ENCODE measurements at regions not wholly inside any gene's neighbourhood (a gene's known extent, or its start where the extent isn't known, plus 50 kb on each side); places are given as distances from the start of the nearest gene placed in this dataset.
"Not testable (repeated sequence)": the region's sequence is repeated elsewhere in the genome, so short reads cannot be mapped to it uniquely, and the experiment has no call there.

DNA sequence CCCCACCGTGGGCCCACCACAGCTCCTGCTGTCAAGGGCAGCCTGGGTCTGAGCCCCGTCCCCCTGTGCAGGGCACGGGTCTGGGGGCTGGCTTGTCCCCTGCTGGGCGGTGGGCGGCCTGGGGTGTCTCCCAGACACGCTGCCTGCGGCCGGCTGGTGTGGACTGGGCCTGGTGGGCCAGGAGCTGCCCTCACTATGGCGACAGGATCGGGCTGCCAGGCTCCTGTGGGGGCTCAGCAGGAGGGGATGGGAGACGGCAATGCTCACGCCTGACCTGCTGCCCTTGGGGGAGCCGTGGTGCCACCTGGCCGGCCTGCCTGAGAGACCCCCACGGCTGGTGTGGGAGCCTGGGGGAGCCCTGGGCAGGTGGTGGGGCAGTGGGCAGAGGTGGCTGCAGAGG lies 156.1 kb downstream of the TMEM121 start:
- DNase-seq: not testable (repeated sequence)

DNA sequence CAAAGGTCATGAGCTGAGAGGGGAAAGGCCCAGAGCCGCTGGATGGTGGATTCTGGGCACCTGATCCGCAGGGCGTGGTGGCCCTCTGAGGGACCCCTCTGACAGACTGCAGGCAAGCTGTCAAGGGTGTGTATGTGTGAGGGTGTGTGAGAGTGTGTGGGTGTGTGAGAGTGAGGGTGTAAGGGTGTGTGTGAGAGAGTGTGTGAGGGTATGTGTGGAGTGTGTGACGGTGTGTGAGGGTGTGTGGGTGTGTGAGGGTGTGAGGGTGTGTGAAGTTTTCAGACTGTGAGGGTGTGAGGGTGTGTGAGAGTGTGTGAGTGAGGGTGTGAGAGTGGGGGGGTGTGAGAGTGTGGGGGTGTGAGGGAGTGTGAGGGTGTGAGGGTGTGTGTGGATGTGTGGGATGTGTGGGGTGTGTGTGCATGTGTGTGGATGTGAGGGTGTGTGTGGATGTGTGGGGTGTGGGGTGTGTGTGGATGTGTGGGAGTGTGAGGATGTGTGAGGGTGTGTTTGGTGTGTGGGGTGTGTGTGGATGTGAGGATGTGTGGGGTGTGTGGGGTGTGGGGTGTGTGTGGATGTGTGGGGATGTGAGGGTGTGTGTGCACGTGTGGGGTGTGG lies 156.7 kb downstream of the TMEM121 start:
- DNase-seq: no peak

DNA sequence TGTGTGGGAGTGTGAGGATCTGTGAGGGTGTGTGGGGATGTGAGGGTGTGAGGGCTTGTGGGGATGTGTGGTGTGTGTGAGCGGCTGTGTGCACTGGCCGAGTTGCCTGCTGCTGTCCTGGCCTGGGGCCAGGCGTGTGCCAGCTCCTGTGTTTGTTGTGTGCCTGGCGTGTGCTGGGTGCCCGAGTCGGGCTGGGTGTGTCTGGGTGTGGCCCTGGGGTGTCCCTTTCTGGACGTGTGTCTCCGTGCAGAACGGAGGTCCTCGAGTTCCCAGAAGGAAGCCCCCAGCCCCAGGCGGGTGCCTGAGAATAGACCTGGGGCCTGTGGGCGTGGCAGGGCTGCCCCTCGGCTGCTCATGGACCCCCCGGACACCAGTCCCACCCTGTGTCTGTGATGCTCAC lies 157.7 kb downstream of the TMEM121 start:
- DNase-seq: not testable (repeated sequence)

DNA sequence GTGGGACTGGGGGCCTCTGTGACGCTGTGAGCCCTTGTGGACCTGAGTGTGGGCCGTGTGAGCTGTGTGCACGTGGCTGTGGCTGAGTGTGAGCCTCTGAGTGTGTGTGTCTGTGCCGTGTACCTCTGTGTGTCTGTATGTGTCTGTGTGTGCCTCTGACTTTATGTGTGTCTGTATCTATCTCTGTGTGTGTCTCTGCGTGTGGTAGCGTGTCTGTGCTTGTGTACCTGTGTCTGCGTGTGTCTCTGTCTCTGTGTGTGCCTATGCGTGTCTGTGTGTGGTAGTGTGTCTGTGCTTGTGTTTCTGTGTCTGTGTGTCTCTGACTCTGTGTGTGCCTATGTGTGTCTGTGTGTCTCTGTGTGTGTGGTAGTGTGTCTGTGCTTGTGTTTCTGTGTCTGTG lies 158.2 kb downstream of the TMEM121 start:
- DNase-seq: not testable (repeated sequence)

DNA sequence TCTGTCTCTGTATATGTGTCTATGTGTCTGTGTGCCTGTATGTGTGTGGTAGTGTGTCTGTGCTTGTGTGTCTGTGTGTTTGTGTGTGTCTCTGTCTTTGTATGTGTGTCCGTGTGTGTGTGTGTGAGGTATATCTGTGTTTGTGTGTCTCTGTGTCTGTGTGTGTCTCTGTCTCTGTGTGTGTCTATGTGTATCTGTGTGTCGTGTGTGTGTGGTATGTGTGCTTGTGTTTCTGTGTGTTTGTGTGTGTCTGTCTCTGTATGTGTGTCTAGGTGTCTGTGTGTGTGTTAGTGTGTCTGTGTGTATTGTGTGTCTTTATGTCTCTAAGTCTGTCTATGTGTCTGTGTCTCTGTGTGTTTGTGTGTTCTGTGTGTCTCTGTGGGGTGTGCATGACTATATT lies 158.6 kb downstream of the TMEM121 start:
- DNase-seq: no peak

DNA sequence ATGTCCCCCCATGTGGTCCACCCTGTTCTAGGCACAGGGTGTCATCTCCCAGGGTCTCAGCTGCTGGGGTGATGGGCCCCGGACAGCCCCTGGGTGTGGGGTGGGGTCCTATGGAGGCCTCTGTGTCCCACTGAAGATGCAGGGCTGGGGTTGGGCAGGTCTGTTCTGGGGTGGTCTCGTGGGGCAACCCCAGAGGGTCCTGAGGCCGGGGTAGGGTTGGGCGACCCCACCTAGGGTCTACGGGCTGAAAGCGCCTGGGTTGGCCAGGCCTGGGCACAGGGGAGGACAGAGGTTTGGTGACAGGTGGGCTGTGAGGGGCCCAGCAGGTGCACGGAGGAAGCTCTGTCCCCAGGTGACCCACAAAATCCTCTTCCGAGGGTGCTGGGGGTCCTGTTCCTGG lies 159.2 kb downstream of the TMEM121 start:
- DNase-seq: not testable (repeated sequence)

DNA sequence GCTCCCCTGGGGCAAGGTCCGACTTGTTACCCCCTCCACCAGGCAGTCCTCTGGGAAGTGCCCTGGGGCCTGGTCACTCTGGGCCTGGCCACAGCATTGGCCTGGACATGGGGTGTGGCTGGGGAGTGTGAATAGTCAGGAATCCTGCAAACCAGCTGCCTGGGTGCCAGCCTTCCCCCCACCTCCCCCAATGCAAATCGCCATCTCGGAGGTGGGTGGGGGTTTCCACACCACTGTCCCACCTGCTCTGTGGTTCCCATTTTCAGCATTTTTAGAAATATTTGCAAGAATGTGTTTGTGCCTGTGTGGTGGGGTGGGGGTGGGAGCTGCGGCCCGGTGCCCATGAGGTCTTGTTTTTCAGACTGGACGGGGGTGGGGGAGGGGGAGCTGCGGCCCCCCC lies 159.7 kb downstream of the TMEM121 start:
- DNase-seq: not testable (repeated sequence)

DNA sequence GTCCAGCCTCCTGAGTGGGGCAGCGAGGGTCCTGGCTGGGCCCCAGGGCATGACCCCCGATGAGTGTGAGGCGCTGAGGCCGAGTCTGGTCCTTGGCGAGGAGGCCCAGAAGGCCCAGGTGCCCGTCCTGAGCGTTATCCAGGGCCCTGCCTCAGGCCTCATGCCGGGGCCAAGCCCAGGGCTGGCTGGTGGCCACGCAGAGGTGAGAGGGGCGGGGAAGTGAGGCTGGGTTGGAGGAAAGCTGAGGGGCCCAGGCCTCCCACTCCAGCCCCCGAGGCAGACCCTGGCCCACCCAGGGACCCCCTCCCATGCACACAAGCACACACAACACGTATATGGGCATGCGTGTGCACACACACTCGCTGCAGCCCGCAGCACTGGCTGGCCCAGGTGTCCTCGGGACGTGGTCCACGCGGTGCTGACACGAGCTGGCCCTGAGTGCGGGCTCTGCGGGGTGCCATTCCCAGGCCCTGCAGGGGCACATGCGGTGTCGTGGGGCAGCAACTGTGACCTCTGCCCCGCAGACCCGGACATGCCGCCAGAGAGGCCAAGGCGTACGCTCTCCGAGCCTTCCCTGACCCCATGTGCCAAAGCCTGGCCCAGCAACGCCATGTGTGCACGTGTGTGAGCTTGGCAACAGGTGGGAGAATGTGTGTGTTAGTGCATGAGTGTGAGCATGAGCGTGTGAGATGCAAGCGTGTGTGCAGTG lies 160.2 kb downstream of the TMEM121 start:
- DNase-seq: not testable (repeated sequence)

DNA sequence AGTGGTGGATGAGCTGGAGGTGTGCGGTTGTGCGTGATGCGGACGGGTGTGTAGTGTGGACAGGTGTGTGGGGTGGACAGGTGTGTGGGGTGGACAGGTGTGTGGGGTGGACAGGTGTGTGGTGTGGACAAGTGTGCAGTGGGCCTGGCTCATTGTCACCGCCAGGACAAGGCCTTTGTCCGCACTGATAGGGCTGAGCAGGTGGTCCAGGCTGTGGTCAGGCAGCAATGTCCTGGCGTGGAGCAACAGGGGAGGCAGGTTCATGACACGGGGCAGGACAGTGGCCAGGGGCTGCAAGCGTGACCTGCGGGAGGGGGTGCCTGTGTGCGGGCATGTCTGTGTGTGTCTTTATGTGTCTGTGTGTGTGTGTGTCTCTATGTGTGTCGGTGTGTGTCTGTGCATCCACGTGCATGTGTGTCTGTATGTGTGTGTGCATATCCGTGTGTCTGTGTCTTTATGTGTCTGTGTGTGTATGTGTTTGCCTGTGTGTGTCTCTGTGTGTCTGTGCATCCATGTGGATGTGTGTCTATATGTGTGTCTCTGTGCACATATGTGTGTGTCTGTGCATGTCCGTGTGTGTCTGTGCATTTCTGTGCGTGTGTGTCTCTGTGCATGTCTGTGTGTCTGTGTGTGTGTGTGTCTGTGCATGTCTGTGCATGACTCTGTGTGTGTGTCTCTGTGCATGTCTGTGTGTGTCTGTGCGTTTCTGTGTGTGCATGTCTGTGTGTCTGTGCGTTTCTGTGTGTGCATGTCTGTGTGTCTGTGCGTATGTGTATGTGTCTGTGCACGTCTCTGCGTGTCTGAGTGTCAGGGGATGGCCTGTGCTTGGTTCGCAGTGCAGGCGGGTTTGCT lies 161.0 kb downstream of the TMEM121 start:
- not testable (repeated sequence) for DNase-seq

DNA sequence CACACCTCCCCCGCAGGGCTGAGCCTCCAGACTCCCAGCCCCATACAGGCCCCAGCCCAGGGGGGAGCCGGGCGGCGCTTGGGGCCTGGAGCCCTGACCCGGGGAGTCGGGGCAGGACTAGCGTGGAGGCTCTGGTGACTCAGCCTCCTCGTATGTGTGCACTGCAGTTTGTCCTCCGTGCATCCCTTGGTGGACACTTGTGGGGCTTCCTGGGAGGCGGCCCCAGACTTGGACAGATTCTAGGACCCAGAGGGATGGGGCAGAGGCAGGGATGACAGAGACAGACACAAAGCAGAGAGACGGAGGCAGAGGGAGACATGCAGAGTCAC lies 161.6 kb downstream of the TMEM121 start:
- DNase-seq: not testable (repeated sequence)

DNA sequence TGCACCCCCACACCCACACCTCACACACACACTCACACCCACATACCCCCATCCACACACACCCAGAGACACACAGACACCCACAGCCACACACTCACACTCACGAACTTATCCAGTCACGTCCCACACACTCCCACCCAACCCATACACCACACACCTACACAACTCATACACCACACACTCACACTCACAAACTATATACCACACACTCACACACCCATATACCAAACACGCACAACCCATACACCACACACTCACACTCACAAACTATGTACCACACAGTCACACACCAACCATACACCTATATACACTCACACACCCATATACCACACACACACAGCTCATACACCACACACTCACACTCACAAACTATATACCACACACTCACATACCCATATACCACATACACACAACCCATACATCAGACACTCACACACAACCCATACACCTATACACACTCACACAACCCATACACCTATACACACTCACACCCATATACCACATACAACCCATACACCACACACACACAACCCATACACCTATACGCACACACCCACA lies 162.4 kb downstream of the TMEM121 start:
- DNase-seq: not testable (repeated sequence)

DNA sequence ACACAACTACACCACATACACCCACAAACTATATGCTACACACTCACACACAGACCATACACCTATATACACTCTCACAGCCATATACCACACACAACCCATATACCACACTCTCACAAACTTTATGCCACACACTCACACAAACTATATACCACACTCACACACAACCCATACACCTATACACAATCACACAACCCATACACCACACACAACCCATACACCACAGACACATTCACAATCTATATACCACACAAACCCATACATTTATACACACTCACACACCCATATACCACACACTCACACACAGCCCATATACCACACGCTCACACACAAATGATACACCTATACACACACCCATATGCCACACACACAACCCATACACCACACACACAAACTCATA lies 163.3 kb downstream of the TMEM121 start:
- no peak for DNase-seq

DNA sequence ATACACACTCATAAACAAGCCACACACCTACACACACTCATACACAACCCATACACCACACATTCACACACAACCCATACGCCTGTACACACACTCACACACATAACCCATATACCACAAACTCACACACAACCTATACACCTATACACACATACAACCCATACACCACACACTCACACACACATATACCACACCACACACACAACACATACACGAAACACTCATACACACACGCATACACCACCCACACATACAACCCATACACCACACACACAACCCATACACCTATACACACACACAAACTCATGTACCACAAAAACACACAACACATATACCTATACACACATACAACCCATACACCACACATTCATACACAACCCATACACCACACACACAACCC lies 164.3 kb downstream of the TMEM121 start:
- DNase-seq: no peak

DNA sequence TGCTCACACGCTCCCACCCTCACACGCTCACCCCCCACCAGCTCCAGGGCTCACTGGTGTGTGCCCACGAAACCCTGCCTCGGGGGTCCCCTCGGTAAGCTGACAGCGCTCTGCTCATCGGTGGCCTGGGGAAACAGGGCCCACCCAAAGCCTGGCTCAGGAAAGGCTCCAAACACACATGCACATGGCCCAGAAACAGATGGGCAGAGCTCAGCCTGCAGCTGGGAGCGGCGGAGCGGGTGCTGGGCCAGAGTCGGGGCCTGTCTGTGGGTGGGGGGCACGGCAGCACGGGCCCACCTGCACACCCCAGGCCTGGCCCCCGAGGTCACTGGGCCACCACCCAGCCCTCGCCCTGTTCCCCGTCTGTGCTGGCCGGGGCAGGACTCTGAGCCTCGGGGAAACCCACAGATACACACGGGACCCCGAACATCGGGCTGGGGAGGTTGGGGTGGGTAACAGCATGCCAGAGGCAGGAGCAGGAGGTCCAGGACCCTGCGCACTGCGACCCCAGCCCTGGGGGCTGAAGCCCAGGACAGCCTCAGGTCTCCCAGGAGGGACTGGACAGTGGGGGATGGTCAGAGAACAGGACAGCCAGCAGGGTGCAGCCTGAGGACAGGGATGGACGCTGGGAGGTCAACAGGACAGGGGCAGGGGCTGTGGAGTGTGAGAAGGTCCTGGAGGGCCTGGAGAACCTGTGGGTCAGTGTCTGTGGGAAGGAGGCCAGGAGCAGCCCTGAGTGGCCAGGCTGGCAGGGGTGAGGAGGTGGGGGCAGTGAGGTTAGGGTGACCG lies 165.1 kb downstream of the TMEM121 start:
- DNase-seq: not testable (repeated sequence)

DNA sequence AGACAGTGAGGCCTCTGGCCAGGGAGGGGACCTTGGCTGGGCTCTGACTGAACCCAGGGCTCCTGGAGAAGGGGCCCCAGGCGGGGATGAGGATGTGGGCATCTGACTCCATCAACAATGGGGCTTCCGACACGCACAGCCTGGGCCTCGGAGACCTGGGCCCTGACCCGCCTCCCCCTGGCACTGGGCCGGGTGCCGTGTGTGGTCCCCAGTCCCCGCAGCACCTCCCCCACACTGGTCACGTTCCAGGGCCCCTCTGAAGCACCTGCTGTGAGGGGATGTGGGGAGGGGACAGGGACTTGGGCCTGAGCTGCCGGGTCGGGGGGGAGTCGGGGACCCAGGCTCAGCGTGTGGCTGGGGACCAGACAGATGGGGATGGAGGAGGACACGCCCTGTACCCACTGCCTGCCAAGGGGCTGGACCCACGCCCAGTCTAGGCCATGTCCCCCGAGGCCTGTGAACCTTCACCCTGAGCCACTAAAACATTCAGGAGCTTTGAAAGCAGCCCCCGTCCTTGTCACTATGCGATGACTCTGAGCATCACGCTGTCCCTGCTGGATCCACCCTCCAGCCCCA lies 165.8 kb downstream of the TMEM121 start:
- not testable (repeated sequence) for DNase-seq

DNA sequence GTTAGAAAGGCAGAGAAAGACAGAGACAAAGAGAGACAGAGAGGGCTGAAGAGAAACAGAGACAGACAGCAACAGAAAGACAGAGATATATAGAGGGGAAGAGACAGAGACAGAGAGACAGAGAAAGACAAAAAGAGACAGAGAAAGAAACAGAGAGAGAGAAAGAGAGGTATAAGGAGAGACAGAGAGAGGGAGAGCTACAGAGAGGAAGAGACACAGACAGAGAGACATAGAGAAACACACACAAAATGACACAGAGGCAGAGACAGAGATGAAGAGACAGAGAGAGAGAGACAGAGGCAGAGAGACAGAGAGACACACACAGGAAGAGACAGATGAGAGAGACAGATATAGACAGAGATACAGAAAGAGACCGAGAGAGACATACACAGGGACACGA lies 168.6 kb downstream of the TMEM121 start:
- no peak for DNase-seq

DNA sequence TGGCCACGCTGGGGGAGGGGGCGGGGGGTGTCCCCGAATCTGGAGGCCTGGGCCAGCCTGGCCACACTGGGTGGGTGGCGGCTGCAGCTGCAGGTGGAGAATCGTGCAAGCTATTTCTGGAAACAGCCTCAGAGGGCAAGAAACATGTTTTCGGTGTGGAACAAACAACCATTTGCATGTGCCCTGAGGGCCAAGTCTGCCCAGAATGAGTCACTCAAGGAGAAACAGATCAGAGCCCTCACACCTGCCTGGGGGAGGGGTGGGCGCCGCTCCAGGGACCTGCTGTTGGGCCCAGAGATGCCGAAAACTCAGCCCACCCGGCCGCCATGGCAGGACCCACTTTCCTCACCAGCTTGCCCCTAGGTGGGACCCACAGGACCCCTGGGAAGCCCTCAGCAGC lies 170.0 kb downstream of the TMEM121 start:
- DNase-seq: not testable (repeated sequence)

DNA sequence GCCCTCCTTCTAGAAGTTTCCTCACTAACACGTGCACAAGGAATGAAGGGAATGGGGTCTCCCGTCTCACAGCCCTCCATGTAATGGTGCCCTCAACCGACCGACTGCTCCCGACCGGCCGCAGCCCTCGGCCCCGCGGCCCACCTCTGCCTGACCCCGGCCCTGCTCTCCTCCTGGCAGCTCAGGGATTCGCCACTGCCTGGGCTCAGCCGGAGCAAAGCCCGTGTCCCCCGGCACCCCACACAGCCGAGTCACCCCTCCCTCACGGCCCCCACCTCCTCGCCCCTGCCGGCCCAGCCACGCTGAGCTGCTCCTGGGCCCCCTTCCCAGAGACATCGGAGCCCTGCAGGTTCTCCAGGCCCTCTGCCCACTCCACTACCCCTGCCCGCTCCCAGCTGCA lies 171.0 kb downstream of the TMEM121 start:
- DNase-seq: not testable (repeated sequence)

DNA sequence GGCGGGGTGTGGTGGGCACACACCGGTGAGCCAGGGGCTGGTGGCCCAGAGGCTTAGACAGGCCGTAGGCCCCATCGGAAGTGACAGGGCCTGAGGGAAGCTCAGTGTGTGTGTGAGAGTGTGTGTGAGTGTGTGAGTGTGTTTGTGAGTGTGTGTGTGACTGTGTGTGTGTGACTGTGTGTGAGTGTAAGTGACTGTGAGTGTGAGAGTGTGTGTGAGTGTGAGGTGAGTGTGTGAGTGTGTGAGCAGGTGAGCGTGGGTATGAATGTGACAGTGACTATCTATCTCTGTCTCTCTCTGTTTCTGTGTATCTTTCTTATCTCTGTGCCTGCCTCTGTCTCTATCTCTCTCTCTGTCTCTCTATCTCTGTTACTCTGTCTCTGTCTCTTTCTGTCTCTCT lies 171.6 kb downstream of the TMEM121 start:
- not testable (repeated sequence) for DNase-seq

DNA sequence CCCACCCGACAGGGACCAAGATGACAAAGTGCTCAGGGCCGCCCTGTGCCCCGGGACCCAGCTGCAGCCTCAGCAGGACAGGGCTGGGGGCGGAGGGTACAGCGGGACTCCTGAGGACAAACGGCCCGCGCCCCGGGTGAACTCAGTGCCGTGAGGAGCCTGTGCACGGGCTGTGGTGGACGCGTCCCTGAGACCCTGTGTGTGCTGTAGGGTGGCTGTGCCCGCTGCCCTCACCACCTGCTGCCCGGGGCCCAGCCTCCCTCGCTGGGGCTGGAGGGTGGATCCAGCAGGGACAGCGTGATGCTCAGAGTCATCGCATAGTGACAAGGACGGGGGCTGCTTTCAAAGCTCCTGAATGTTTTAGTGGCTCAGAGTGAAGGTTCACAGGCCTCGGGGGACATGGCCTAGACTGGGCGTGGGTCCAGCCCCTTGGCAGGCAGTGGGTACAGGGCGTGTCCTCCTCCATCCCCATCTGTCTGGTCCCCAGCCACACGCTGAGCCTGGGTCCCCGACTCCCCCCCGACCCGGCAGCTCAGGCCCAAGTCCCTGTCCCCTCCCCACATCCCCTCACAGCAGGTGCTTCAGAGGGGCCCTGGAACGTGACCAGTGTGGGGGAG lies 172.7 kb downstream of the TMEM121 start:
- not testable (repeated sequence) for DNase-seq

DNA sequence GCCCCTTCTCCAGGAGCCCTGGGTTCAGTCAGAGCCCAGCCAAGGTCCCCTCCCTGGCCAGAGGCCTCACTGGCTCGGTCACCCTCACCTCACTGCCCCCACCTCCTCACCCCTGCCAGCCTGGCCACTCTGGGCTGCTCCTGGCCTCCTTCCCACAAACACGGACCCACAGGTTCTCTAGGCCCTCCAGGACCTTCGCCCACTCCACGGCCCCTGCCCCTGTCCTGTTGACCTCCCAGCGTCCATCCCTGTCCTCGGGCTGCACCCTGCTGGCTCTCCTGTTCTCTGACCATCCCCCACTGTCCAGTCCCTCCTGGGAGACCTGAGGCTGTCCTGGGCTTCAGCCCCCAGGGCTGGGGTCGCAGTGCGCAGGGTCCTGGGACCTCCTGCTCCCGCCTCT lies 173.3 kb downstream of the TMEM121 start:
- DNase-seq: not testable (repeated sequence)

DNA sequence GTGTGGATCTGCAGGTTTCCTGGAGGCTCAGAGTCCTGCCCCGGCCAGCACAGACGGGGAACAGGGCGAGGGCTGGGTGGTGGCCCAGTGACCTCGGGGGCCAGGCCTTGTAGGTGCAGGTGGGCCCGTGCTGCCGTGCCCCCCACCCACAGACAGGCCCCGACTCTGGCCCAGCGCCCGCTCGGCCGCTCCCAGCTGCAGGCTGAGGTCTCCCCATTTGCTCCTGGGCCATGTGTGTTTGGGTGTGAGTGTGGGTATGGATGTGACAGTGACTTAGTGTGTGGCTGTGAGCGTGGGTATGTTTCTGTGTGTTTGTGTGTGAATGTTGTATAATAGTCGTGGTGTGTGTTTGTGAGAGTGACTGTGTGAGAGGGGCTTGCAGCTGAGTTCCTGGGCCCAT lies 173.8 kb downstream of the TMEM121 start:
- not testable (repeated sequence) for DNase-seq

Data from NCI-H1436 treated with DMSO at 0.1 percent for 48 hours (cell line).